Transverse colon (tissue), 4 donors: ENCODE measurements at regions not wholly inside any gene's neighbourhood (a gene's known extent, or its start where the extent isn't known, plus 50 kb on each side); places are given as distances from the start of the nearest gene placed in this dataset.

ENCODE experiments used
- DNase-seq: peaks from one replicate; pipeline ENCODE4 v3.0.0-alpha.2; 2019
- H3K27ac ChIP-seq, 4 donors: fragments of 200-600 bp; sonication (generic); 2 replicates each; pipeline ENCODE4 v1.5.1; 2016 to 2018; ENCODE audit warnings: inconsistent platforms in 4 of 4
- H3K27me3 ChIP-seq: fragments of 200-600 bp; sonication (generic); 2 replicates; pipeline ENCODE4 v1.5.1; 2017; ENCODE audit warnings: inconsistent platforms
- H3K36me3 ChIP-seq, 4 donors: fragments of 200-600 bp; sonication (generic); 2 replicates each; pipeline ENCODE4 v1.5.1; 2017 to 2019; ENCODE audit warnings: inconsistent platforms in 4 of 4
- H3K4me1 ChIP-seq, 4 donors: fragments of 200-600 bp; sonication (generic); 2 replicates each; pipeline ENCODE4 v1.5.1; 2017 to 2020; ENCODE audit warnings: inconsistent platforms in 4 of 4
- H3K4me3 ChIP-seq, 4 donors: fragments of 200-600 bp; sonication (generic); 1 replicate in 1 of 4; 2 replicates in 3 of 4; pipeline versions ENCODE4 v1.5.1 to v1.6.1; 2017 to 2019; ENCODE audit warnings: inconsistent platforms in 4 of 4
- H3K9me3 ChIP-seq, 2 donors: fragments of 200-600 bp; sonication (generic); 2 replicates each; pipeline ENCODE4 v1.5.1; 2017 to 2019; ENCODE audit warnings: inconsistent platforms in 2 of 2
- EP300 ChIP-seq: sonication (generic); formaldehyde crosslinking; IDR thresholded peaks from one replicate; pipeline ENCODE4 v1.6.1; 2017; ENCODE audit warnings: antibody characterized with exemption, low read depth
- POLR2A ChIP-seq: fragments of 450-650 bp; IDR thresholded peaks from one replicate; pipeline ENCODE4 v1.6.1; 2016; ENCODE audit warnings: antibody characterized with exemption, mild to moderate bottlenecking, moderate library complexity
- POLR2AphosphoS5 ChIP-seq, 3 donors: sonication (generic); formaldehyde crosslinking; IDR thresholded peaks; one replicate each; pipeline ENCODE4 v1.6.1; 2016; ENCODE audit warnings: antibody characterized with exemption in 3 of 3
- WGBS, 2 donors: methylation state at CpG; one replicate each; pipeline ENCODE4 v1.1.5; 2018; ENCODE audit warnings: low coverage in 1 of 2; 5-methylcytosine and 5-hydroxymethylcytosine counted together
- in situ Hi-C, 4 donors: fragments of 200-750 bp; cut with MboI; loops; one replicate each; pipeline versions ENCODE4 v1.15.0 to v1.15.1; 2017; ENCODE audit warnings: low sequenced_read_pairs in 3 of 4, low pct_ligation_motif_present in 1 of 4, low pct_unique_long_range_greater_than_20kb in 1 of 4
- intact Hi-C: fragments of 100-400 bp; cut with DNase I; formaldehyde crosslinking; loops from one replicate; pipeline ENCODE4 v1.15.1; 2023; ENCODE audit warnings: low total_unique reads
- TF ChIP-seq, protein P1 (sequence below), 5 experiments: fragments of 200-600 bp in 3 of 5; fragments of 450-650 bp in 2 of 5; sonication (generic) in 3 of 5; IDR thresholded peaks; 1 replicate in 2 of 5; 2 replicates in 3 of 5; pipeline ENCODE4 v1.5.1; 2016 to 2017; ENCODE audit warnings: antibody characterized with exemption in 5 of 5, inconsistent platforms in 3 of 5, mild to moderate bottlenecking in 2 of 5, moderate library complexity in 1 of 5

DNA sequence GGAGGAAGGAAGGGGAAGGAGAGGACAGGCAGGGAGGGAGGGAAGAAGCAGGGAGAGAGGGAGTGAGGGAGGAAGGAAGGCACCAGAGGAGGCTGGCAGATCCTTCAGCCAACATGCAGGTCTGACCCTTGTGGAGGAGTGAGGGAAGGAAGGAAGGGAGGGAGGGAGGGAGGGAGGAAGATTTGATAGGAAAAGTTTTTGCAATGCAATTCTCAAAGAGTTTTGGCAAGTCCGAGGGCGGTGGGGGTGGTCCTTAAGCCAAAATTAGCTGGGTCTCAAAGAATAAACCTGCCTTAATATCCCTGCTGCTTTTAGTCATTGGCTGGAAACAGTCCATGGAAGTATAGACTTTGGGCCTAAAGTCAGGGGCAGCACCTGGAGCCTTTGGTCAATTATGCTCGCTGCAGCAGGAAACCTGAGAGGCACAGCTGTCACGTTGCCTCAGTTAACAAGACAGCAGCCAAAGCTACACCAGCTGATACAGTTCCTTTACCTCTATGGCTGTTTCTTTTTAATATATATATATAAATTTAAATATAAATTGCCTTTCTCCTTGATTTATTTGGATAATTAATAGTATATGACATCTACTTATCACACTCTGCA is 115.7 kb upstream of the RALGAPA2 start:
- Histone ChIP-seq H3K9me3 (no peaks in the 10 kb centered on the region), H3K36me3 (no peaks in the 10 kb centered on the region), H3K27ac (no peak overlapping the region), H3K4me3 (no peak overlapping the region), H3K27me3 (peaks cover 7% of the 10 kb centered on the region), H3K4me1 (peaks cover 0 to 4% (median 0%) of the 10 kb centered on the region in 4 donors)
- intact Hi-C loops (loop anchor here (10.0 kb wide), 1 partner anchor 753 kb away; no protein-coding TSS in a partner anchor), in situ Hi-C loops (loop anchor here (10.0 to 25.0 kb wide), 3 partner anchors 163 to 741 kb away; no protein-coding TSS in a partner anchor)
- WGBS, 2 donors: 49 to 62% methylated on average over 3 to 4 of the region's 4 CpGs
- TF ChIP-seq POLR2AphosphoS5 (IDR thresholded peaks at IDR 0.05): no peak
- TF ChIP-seq EP300: no peak
- TF ChIP-seq POLR2A: no peak
- TF ChIP-seq, protein P1, sequence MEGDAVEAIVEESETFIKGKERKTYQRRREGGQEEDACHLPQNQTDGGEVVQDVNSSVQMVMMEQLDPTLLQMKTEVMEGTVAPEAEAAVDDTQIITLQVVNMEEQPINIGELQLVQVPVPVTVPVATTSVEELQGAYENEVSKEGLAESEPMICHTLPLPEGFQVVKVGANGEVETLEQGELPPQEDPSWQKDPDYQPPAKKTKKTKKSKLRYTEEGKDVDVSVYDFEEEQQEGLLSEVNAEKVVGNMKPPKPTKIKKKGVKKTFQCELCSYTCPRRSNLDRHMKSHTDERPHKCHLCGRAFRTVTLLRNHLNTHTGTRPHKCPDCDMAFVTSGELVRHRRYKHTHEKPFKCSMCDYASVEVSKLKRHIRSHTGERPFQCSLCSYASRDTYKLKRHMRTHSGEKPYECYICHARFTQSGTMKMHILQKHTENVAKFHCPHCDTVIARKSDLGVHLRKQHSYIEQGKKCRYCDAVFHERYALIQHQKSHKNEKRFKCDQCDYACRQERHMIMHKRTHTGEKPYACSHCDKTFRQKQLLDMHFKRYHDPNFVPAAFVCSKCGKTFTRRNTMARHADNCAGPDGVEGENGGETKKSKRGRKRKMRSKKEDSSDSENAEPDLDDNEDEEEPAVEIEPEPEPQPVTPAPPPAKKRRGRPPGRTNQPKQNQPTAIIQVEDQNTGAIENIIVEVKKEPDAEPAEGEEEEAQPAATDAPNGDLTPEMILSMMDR (IDR thresholded peaks at IDR 0.05): no peak
- no peak for DNase-seq

DNA sequence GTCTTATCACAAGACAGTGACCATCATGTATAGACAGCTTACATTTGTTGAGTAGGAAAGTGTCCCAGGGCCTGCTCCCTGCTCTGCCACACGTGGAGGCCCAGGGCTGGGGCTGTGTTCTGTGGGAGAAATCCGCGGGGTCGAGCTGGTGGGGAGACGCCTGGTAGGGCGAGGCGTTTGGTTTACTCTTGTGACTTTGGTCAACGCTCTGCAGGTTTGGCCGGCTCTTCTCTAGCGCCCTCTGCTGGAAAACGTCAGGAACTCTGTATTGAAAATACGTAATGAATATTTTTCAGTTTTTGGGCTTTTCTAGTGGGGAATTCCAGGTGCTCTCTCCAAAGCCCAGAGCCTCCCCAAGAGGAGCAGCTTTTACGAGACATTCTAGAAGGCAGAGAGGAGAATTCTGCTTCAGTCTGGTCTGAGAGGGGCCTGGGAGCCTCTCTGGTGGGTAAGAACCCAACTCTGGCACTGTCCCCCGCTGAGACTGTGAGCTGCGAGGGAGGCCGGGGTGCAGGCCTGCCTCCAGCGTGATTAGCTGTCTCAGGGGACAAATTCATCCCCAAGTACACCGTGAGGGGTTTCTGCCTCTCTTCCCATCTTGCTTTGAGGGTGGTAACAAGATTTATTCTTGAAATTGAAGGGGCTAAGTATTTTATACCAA is 112.6 kb upstream of the RALGAPA2 start:
- Histone ChIP-seq H3K4me3 (no peak overlapping the region), H3K36me3 (no peaks in the 10 kb centered on the region), H3K27me3 (peaks cover 7% of the 10 kb centered on the region), H3K9me3 (no peaks in the 10 kb centered on the region), H3K4me1 (peaks cover 0 to 4% (median 0%) of the 10 kb centered on the region in 4 donors), H3K27ac (no peak overlapping the region)
- 16% methylated on average over 18 of the region's 18 CpGs; no CpG with 5 or more reads in 1 of the 2 donors for WGBS, 2 donors
- TF ChIP-seq, protein P1 (IDR thresholded peaks at IDR 0.05): peak; percentile 75 to 77 (median 76)
- no peak for TF ChIP-seq POLR2A
- DNase-seq: peak; percentile 58
- in situ Hi-C loops (loop anchor here (10.0 to 25.0 kb wide), 3 partner anchors 160 to 738 kb away; no protein-coding TSS in a partner anchor), intact Hi-C loops (loop anchor here (10.0 kb wide), 1 partner anchor 750 kb away; no protein-coding TSS in a partner anchor)

DNA sequence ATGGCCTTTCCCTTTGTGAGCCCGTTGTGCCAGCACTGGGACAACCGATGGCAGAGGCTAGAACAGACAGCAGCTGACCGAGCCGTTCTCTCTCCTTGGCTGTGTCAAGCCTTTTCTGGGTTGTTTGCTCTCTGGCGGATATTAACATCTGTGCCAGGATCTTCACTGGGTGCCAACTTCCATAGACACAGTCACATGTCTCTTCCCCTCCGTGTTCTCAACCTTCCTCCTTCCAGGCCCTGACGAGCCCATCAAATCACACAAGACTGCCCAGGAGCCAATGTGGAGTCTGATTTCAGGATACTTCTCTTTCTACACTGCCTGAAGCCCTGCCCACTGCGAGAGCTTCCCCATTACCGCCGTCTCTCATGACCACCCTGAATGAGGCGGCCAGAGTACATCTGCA is 111.0 kb upstream of the RALGAPA2 start:
- H3K27ac ChIP-seq: no peak overlapping the region
- intact Hi-C loops (loop anchor here (10.0 kb wide), 1 partner anchor 749 kb away; no protein-coding TSS in a partner anchor), in situ Hi-C loops (loop anchor here (10.0 kb wide), 2 partner anchors 159 to 169 kb away; no protein-coding TSS in a partner anchor)
- no peaks in the 10 kb centered on the region for H3K36me3 ChIP-seq
- no peak overlapping the region for H3K4me3 ChIP-seq
- WGBS, 2 donors: 84 to 92% methylated on average over 5 to 9 of the region's 11 CpGs
- TF ChIP-seq EP300 (no peak), POLR2AphosphoS5 (IDR thresholded peaks at IDR 0.05) (no peak), POLR2A (no peak)
- TF ChIP-seq, protein P1 (IDR thresholded peaks at IDR 0.05): no peak
- H3K4me1 ChIP-seq: peaks cover 0 to 4% (median 0%) of the 10 kb centered on the region in 4 donors
- no peak for DNase-seq
- no peaks in the 10 kb centered on the region for H3K9me3 ChIP-seq
- peaks cover 7% of the 10 kb centered on the region for H3K27me3 ChIP-seq

DNA sequence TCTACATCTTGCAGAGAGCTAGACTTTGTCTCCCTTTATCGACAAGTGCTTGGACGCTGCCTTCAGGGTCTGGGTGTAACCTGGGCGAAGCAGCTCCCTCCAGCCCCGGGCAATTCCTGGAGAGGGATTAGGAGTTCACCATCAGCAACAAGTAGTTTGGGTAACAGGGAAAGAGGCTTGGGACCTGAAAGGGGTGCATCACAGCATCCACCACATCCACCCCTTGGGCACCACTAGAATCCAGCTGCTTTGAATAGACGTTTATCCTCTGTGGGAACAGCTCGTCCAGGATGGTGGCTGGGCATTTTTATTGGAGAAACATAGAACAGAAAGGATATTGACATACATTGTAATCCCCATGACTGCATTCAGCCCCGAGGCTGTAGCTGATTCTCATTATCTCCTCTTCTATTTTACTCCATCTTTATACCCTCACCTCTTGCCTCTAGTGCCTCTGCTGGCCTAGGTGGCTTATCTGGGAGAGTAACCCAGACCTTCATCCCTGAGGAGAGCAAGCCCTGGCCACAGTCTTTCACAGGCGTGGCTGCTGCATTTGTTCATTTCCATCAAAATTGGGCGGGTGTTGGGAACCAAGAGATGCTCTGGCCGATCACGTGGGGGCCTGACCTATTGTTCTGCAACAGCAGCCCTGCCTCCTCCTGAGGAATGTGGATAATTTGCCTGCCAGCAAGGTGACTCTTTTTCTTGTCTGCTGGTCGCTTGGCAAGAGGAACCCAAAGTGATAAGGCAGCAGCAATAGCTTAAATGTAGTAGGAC is 109.2 kb upstream of the RALGAPA2 start:
- Histone ChIP-seq H3K4me3 (no peak overlapping the region), H3K27me3 (no peaks in the 10 kb centered on the region), H3K4me1 (peaks cover 0 to 4% (median 0%) of the 10 kb centered on the region in 4 donors), H3K27ac (no peak overlapping the region), H3K36me3 (no peaks in the 10 kb centered on the region), H3K9me3 (no peaks in the 10 kb centered on the region)
- no peak for DNase-seq
- TF ChIP-seq EP300 (no peak), POLR2AphosphoS5 (IDR thresholded peaks at IDR 0.05) (no peak), POLR2A (no peak)
- TF ChIP-seq, protein P1 (IDR thresholded peaks at IDR 0.05): no peak
- 69 to 82% methylated on average over 4 to 12 of the region's 12 CpGs for WGBS, 2 donors
- intact Hi-C loops (loop anchor here (10.0 kb wide), 1 partner anchor 747 kb away; no protein-coding TSS in a partner anchor), in situ Hi-C loops (loop anchor here (10.0 kb wide), 2 partner anchors 157 to 167 kb away; no protein-coding TSS in a partner anchor)
